Testis (tissue), 2 donors: ENCODE measurements at regions not wholly inside any gene's neighbourhood (a gene's known extent, or its start where the extent isn't known, plus 50 kb on each side); places are given as distances from the start of the nearest gene placed in this dataset.

Experiments
- DNase-seq: peaks from one replicate; pipeline ENCODE4 v3.0.0-alpha.2; 2019
- H3K27ac ChIP-seq, 2 donors: fragments of 200-600 bp; sonication (generic); one replicate each; pipeline ENCODE4 v1.5.1; 2019
- H3K27me3 ChIP-seq: fragments of 200-600 bp; sonication (generic); one replicate; pipeline ENCODE4 v1.5.1; 2019
- H3K36me3 ChIP-seq: fragments of 200-600 bp; sonication (generic); one replicate; pipeline ENCODE4 v1.5.1; 2017; ENCODE audit warnings: low read depth; ENCODE audit errors: missing control alignments
- H3K4me1 ChIP-seq: fragments of 200-600 bp; sonication (generic); one replicate; pipeline ENCODE4 v1.5.1; 2019
- H3K4me3 ChIP-seq, 2 donors: fragments of 200-600 bp; sonication (generic); one replicate each; pipeline ENCODE4 v1.5.1; 2017 to 2019
- H3K9me3 ChIP-seq: fragments of 200-600 bp; sonication (generic); one replicate; pipeline ENCODE4 v1.5.1; 2017
- POLR2A ChIP-seq: fragments of 450-650 bp; IDR thresholded peaks from one replicate; pipeline ENCODE4 v1.6.1; 2017; ENCODE audit warnings: antibody characterized with exemption, mild to moderate bottlenecking, moderate library complexity
- WGBS, 2 donors: methylation state at CpG; one replicate each; pipeline ENCODE4 v1.1.5; 2018; 5-methylcytosine and 5-hydroxymethylcytosine counted together
- intact Hi-C: fragments of 100-400 bp; cut with DNase I; formaldehyde crosslinking; loops from one replicate; pipeline ENCODE4 v1.15.1; 2023; ENCODE audit warnings: low total_unique reads
- TF ChIP-seq, protein P1 (sequence below), 3 experiments: fragments of 450-650 bp in 2 of 3; fragments of 200-600 bp in 1 of 3; sonication (generic) in 1 of 3; IDR thresholded peaks; one replicate each; pipeline ENCODE4 v1.5.1; 2016 to 2019; ENCODE audit warnings: antibody characterized with exemption in 3 of 3, mild to moderate bottlenecking in 2 of 3, moderate library complexity in 1 of 3

DNA sequence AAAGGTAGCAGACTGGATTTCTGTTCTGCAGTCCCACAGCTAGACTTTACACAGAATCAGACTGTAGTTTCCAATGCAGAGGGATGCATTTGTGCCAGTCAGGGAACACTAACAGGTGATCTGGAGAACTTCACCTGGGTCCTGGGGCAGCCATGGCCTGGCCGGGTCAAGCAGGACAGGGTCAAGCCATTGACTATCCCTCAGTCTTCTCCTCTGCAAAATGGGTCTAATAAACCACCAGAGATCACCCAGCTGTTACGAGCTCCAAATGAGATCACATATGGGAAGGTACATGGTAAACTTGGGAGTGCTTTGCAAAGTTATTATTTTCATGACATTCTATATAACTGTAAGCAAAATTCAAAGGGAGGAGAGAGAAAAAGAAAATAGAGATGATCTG, 294.1 kb downstream of the CDCA7 start:
- H3K4me3 ChIP-seq, result no peak overlapping the region
- H3K36me3 ChIP-seq, result no peaks in the 10 kb centered on the region
- no peak overlapping the region for H3K27ac ChIP-seq
- no peaks in the 10 kb centered on the region for H3K27me3 ChIP-seq
- TF ChIP-seq POLR2A, result no peak
- TF ChIP-seq, protein P1, sequence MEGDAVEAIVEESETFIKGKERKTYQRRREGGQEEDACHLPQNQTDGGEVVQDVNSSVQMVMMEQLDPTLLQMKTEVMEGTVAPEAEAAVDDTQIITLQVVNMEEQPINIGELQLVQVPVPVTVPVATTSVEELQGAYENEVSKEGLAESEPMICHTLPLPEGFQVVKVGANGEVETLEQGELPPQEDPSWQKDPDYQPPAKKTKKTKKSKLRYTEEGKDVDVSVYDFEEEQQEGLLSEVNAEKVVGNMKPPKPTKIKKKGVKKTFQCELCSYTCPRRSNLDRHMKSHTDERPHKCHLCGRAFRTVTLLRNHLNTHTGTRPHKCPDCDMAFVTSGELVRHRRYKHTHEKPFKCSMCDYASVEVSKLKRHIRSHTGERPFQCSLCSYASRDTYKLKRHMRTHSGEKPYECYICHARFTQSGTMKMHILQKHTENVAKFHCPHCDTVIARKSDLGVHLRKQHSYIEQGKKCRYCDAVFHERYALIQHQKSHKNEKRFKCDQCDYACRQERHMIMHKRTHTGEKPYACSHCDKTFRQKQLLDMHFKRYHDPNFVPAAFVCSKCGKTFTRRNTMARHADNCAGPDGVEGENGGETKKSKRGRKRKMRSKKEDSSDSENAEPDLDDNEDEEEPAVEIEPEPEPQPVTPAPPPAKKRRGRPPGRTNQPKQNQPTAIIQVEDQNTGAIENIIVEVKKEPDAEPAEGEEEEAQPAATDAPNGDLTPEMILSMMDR (IDR thresholded peaks at IDR 0.05), result no peak
- H3K4me1 ChIP-seq, result no peaks in the 10 kb centered on the region
- no peaks in the 10 kb centered on the region for H3K9me3 ChIP-seq
- 100% methylated on average over 2 of the region's 2 CpGs for WGBS, 2 donors
- intact Hi-C loops, result no loop called here
- DNase-seq, result no peak

DNA sequence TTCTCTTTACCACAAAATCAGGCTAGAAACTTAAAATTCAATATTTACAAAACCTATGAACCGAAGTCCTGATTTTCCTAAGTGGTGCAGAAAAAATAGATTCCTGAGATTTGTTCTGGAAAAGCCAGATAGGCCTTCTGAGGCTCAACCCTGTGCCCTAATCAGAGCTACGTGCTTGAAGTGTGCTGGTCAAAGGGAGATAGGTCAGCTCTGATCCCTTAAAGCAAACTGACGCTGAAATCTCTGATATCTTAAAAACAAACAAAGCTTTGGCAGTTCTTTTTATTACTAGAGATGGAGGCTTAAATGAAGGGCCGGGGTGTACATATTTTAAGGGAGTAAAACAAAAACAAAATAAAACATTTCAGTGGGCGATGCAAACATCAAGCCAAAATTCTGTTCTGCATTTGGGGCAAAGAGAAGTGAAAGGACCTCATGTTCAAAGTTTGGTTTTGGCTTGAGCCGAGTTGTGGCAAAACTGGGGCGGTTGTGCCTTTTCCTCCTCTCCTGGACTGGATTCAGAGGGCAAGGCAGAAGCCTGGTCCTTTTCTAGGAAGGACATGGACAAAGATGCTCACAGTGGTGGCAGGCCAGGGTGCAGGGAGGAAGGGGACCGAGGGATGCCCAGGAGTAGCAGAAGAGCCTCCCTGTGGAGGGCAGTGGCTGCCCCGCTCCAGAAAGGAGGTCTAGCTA, 295.0 kb downstream of the CDCA7 start:
- 55 to 68% methylated on average over 9 of the region's 9 CpGs for WGBS, 2 donors
- Histone ChIP-seq H3K36me3 (no peaks in the 10 kb centered on the region), H3K9me3 (no peaks in the 10 kb centered on the region), H3K27ac (no peak overlapping the region), H3K4me1 (no peaks in the 10 kb centered on the region), H3K27me3 (no peaks in the 10 kb centered on the region), H3K4me3 (no peak overlapping the region)
- intact Hi-C loops, result no loop called here
- TF ChIP-seq POLR2A, result no peak
- TF ChIP-seq, protein P1 (IDR thresholded peaks at IDR 0.05), result no peak
- DNase-seq, result no peak

- DNase-seq, result no peak
- Histone ChIP-seq H3K27ac (no peak overlapping the region), H3K4me3 (no peak overlapping the region), H3K36me3 (no peaks in the 10 kb centered on the region), H3K9me3 (no peaks in the 10 kb centered on the region), H3K4me1 (no peaks in the 10 kb centered on the region), H3K27me3 (no peaks in the 10 kb centered on the region)
- 93 to 95% methylated on average over 2 of the region's 2 CpGs for WGBS, 2 donors
- intact Hi-C loops, result no loop called here
- no peak for TF ChIP-seq POLR2A
- TF ChIP-seq, protein P1 (IDR thresholded peaks at IDR 0.05), result no peak
Observed at GRCh38 chr2:173651891-173652290, 297.2 kb downstream of the CDCA7 start.

- Histone ChIP-seq H3K4me3 (no peak overlapping the region), H3K4me1 (no peaks in the 10 kb centered on the region), H3K27ac (no peak overlapping the region), H3K36me3 (no peaks in the 10 kb centered on the region), H3K27me3 (no peaks in the 10 kb centered on the region), H3K9me3 (no peaks in the 10 kb centered on the region)
- TF ChIP-seq, protein P1 (IDR thresholded peaks at IDR 0.05), result no peak
- TF ChIP-seq POLR2A, result no peak
- intact Hi-C loops, result no loop called here
- 86 to 88% methylated on average over 1 of the region's 1 CpG for WGBS, 2 donors
- DNase-seq, result no peak
Observed at GRCh38 chr2:173652311-173652710, 297.6 kb downstream of the CDCA7 start.

DNA sequence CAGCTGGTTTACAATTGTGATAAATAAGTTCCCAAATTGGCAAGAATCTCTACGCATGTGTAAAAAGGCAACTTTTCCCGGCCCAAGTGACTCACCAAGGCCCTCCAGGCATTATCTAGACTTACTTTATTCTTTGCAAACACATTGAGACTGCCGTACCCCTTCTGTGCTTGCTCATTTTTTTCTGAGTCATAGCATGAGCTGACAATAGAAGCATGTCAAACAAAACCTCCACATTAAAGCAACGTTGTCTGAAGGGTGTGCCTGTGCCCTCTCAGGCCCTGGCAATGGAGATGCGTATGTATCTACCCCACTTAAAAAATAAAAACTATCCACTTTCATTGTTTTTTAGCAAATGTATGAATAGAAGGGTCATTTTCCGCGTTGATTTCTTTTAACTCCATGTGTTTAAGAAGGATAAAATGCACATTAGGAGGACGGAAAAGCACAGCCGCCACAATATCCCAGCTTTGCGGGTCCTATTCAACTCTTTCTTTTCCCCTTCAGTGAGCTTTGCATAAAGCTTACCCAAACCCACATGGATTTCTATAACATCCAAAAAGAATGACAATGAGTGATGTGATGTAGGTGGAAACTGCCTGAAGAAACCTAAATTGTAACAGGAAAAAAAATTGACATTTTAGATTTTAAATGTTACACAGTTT, 298.2 kb downstream of the CDCA7 start:
- no peak for DNase-seq
- no peaks in the 10 kb centered on the region for H3K9me3 ChIP-seq
- intact Hi-C loops, result no loop called here
- H3K27ac ChIP-seq, result no peak overlapping the region
- TF ChIP-seq POLR2A, result no peak
- TF ChIP-seq, protein P1 (IDR thresholded peaks at IDR 0.05), result no peak
- H3K27me3 ChIP-seq, result no peaks in the 10 kb centered on the region
- no peaks in the 10 kb centered on the region for H3K36me3 ChIP-seq
- 85% methylated on average over 10 of the region's 10 CpGs for WGBS, 2 donors
- H3K4me3 ChIP-seq, result no peak overlapping the region
- H3K4me1 ChIP-seq, result no peaks in the 10 kb centered on the region
